ENCODE measurements at regions not wholly inside any gene's neighbourhood (a gene's known extent, or its start where the extent isn't known, plus 50 kb on each side); places are given as distances from the start of the nearest gene placed in this dataset.

DNA sequence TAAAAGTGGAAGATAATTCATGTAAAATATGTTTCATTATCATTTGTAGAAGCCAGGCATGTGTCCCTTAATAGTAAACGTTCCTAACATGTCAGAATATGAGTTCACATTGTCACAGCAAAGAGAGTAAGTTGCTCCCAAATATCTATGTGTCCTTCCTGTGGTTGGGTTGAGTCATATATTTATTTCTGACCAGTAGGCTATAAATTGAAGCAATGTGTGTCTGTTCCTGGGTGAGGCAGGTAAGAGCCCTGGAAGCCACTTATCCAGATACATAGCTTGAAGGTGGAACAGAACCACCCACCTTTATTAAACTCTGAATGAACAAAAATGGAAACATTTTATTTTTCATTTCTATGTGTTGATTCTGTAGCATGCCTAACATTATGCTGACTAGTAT lies 2251.6 kb downstream of the NCAM2 start:
- Histone ChIP-seq H3K36me3 (no peaks in the 10 kb centered on the region), H3K4me3 (no peak overlapping the region), H3K27me3 (no peaks in the 10 kb centered on the region), H3K4me1 (ENCODE audit: insufficient read depth) (no peaks in the 10 kb centered on the region), H3K27ac (no peak overlapping the region), H3K9me3 (no peaks in the 10 kb centered on the region)
- TF ChIP-seq POLR2A (IDR thresholded peaks at IDR 0.05), result no peak
- no peak for TF ChIP-seq EP300 (IDR thresholded peaks at IDR 0.05)
- TF ChIP-seq, protein P1, sequence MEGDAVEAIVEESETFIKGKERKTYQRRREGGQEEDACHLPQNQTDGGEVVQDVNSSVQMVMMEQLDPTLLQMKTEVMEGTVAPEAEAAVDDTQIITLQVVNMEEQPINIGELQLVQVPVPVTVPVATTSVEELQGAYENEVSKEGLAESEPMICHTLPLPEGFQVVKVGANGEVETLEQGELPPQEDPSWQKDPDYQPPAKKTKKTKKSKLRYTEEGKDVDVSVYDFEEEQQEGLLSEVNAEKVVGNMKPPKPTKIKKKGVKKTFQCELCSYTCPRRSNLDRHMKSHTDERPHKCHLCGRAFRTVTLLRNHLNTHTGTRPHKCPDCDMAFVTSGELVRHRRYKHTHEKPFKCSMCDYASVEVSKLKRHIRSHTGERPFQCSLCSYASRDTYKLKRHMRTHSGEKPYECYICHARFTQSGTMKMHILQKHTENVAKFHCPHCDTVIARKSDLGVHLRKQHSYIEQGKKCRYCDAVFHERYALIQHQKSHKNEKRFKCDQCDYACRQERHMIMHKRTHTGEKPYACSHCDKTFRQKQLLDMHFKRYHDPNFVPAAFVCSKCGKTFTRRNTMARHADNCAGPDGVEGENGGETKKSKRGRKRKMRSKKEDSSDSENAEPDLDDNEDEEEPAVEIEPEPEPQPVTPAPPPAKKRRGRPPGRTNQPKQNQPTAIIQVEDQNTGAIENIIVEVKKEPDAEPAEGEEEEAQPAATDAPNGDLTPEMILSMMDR (IDR thresholded peaks at IDR 0.05), result no peak
- no peak for DNase-seq
- WGBS, 3 donors, result 33 to 49% (median 39%) methylated on average over 1 of the region's 1 CpG
- intact Hi-C loops (cut with DNase I), result no loop called here

DNA sequence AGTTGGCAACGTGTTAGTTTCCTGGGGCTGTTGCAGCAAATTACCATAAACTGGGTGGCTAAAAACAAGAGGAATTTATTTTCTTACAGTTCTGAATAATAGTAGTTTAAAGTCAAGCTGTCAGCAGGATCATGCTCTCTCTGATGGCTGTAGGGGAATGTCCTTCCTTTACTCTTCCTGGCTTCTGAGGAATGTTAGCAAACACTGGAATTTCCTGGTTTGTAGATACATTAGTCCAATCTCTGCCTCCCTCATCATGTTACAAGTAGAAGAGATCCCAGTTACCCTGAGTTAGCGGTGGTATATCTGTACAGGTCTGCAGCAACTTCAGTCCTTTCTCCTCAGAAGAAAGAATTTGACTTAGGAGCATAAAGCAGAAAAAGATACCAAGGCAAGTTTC lies 2249.1 kb downstream of the NCAM2 start:
- DNase-seq, result no peak
- Histone ChIP-seq H3K27me3 (no peaks in the 10 kb centered on the region), H3K27ac (no peak overlapping the region), H3K36me3 (no peaks in the 10 kb centered on the region), H3K4me3 (no peak overlapping the region), H3K4me1 (ENCODE audit: insufficient read depth) (no peaks in the 10 kb centered on the region), H3K9me3 (no peaks in the 10 kb centered on the region)
- intact Hi-C loops (cut with DNase I), result no loop called here
- TF ChIP-seq POLR2A (IDR thresholded peaks at IDR 0.05) (no peak), EP300 (IDR thresholded peaks at IDR 0.05) (no peak)
- TF ChIP-seq, protein P1 (IDR thresholded peaks at IDR 0.05), result no peak
- 20 to 38% (median 28%) methylated on average over 2 of the region's 2 CpGs for WGBS, 3 donors

DNA sequence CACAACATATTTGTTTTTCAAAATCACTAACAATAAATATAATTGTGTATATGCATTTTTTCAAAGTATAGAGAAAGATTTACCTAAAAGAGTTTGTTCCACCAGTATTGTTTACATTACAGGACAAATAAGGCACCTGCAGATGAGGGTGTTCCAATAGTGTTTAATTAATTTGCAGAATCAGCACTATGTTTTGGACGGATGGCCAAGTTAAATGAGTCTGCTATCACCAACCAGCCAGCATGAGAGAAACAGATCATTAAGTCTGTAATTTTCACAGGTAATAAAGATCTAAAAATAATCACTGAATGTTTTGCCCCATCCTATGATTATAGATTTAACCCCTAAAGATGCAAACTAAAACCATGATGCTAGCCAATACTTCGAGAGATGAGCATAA lies 2247.0 kb downstream of the NCAM2 start:
- H3K27me3 ChIP-seq, result no peaks in the 10 kb centered on the region
- no peaks in the 10 kb centered on the region for H3K9me3 ChIP-seq
- H3K27ac ChIP-seq, result no peak overlapping the region
- no peaks in the 10 kb centered on the region for H3K36me3 ChIP-seq
- 69 to 79% (median 78%) methylated on average over 2 of the region's 2 CpGs for WGBS, 3 donors
- H3K4me1 ChIP-seq (ENCODE audit: insufficient read depth), result no peaks in the 10 kb centered on the region
- H3K4me3 ChIP-seq, result no peak overlapping the region
- intact Hi-C loops (cut with DNase I), result no loop called here
- DNase-seq, result no peak
- TF ChIP-seq, protein P1 (IDR thresholded peaks at IDR 0.05), result no peak
- TF ChIP-seq EP300 (IDR thresholded peaks at IDR 0.05) (no peak), POLR2A (IDR thresholded peaks at IDR 0.05) (no peak)

DNA sequence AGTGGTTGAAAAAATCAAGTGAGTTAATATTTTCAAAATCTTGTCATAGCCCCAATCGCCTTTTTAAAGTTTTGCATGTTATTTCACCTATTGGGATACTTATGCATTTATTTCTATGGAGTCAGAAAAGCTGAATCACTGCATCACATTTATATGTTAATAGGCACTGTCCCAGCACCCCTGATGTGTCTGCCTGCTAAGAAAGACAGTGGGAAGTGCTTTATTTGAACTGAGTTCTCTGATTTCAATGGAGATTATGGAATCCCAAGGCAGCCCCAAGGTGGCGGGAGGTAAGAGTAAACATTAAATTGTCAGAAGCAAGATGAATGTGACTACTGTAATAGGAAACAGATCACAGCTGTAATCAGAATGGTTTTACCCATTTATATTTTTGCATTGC lies 2225.7 kb downstream of the NCAM2 start:
- intact Hi-C loops (cut with DNase I), result no loop called here
- H3K27me3 ChIP-seq, result no peaks in the 10 kb centered on the region
- 75 to 86% (median 81%) methylated on average over 2 of the region's 2 CpGs for WGBS, 3 donors
- no peaks in the 10 kb centered on the region for H3K4me1 ChIP-seq (ENCODE audit: insufficient read depth)
- no peak for DNase-seq
- no peak overlapping the region for H3K27ac ChIP-seq
- no peak overlapping the region for H3K4me3 ChIP-seq
- H3K9me3 ChIP-seq, result no peaks in the 10 kb centered on the region
- no peaks in the 10 kb centered on the region for H3K36me3 ChIP-seq
- TF ChIP-seq, protein P1 (IDR thresholded peaks at IDR 0.05), result no peak
- no peak for TF ChIP-seq EP300 (IDR thresholded peaks at IDR 0.05)
- TF ChIP-seq POLR2A (IDR thresholded peaks at IDR 0.05), result no peak

DNA sequence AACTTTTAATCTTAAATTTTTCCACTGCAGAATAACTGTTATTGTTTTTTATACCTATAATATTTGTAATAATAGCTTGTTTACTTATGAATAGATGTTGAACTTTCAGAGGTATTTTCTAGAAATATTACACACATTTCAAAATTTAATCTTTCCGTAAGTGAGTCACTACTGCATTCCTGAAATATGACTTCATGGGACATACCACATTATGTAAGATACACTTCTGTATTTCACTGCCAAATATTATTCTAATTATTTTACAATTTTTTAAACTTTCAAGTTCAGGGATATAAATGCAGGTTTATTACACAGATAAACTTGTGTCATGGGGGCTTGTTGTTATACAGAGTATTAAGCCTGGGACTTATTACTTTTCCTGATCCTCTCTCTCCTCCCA lies 2220.5 kb downstream of the NCAM2 start:
- intact Hi-C loops (cut with DNase I), result no loop called here
- no peak for DNase-seq
- Histone ChIP-seq H3K36me3 (no peaks in the 10 kb centered on the region), H3K27ac (no peak overlapping the region), H3K4me3 (no peak overlapping the region), H3K4me1 (ENCODE audit: insufficient read depth) (no peaks in the 10 kb centered on the region), H3K27me3 (no peaks in the 10 kb centered on the region), H3K9me3 (no peaks in the 10 kb centered on the region)
- TF ChIP-seq POLR2A (IDR thresholded peaks at IDR 0.05) (no peak), EP300 (IDR thresholded peaks at IDR 0.05) (no peak)
- TF ChIP-seq, protein P1 (IDR thresholded peaks at IDR 0.05), result no peak
- WGBS, 3 donors, result 62 to 84% (median 63%) methylated on average over 1 of the region's 1 CpG
